CD4-positive, CD25-positive, alpha-beta regulatory T cell (primary cell): ENCODE measurements at regions not wholly inside any gene's neighbourhood (a gene's known extent, or its start where the extent isn't known, plus 50 kb on each side); places are given as distances from the start of the nearest gene placed in this dataset.

Source experiments
- ATAC-seq, 2 donors: fragments of 150-1000 bp; cut with Tn5 transposase; one replicate each; pipeline ENCODE4 v1.10.0; 2021; ENCODE audit warnings: low read depth in 2 of 2, moderate number of reproducible peaks in 2 of 2, moderate library complexity in 1 of 2
- DNase-seq, 3 donors: peaks; one replicate each; pipeline versions ENCODE4 v3.0.0 to v3.0.0-alpha.2; 2012 to 2022; ENCODE audit warnings: mixed read lengths in 1 of 3
- H3K27ac ChIP-seq: one replicate; pipeline ENCODE4 v1.7.0; 2013; ENCODE audit warnings: mild to moderate bottlenecking, low read length; ENCODE audit not compliant: insufficient read depth, poor library complexity, severe bottlenecking
- H3K27me3 ChIP-seq: one replicate; pipeline ENCODE4 v1.7.0; 2013; ENCODE audit warnings: low read length; ENCODE audit not compliant: control insufficient read depth, insufficient read depth
- H3K36me3 ChIP-seq: one replicate; pipeline ENCODE4 v1.7.0; 2013; ENCODE audit warnings: mild to moderate bottlenecking, low read length, moderate library complexity; ENCODE audit not compliant: control insufficient read depth, insufficient read depth
- H3K4me1 ChIP-seq: 2 replicates; pipeline ENCODE4 v1.7.0; 2013; ENCODE audit warnings: mild to moderate bottlenecking, low read length; ENCODE audit not compliant: insufficient read depth, control insufficient read depth, poor library complexity, severe bottlenecking
- H3K4me3 ChIP-seq: one replicate; pipeline ENCODE4 v1.7.0; 2013; ENCODE audit warnings: low read depth, mild to moderate bottlenecking, low read length, moderate library complexity
- H3K9me3 ChIP-seq, 2 experiments: 1 replicate in 1 of 2; 2 replicates in 1 of 2; pipeline ENCODE4 v1.7.0; 2013; ENCODE audit warnings: low read length in 2 of 2, mild to moderate bottlenecking in 1 of 2, moderate library complexity in 1 of 2; ENCODE audit not compliant: control insufficient read depth in 2 of 2
- H3K27ac Mint-ChIP-seq, 3 donors: one replicate each; pipeline ENCODE4 v1.8.0; 2020 to 2022; ENCODE audit warnings: mild to moderate bottlenecking in 3 of 3, mixed read lengths in 3 of 3, moderate library complexity in 2 of 3
- H3K27me3 Mint-ChIP-seq: one replicate; pipeline ENCODE4 v1.8.0; 2022; ENCODE audit warnings: mild to moderate bottlenecking, mixed read lengths
- H3K36me3 Mint-ChIP-seq: one replicate; pipeline ENCODE4 v1.8.0; 2020; ENCODE audit warnings: mixed read lengths
- H3K4me1 Mint-ChIP-seq, 4 donors: one replicate each; pipeline ENCODE4 v1.8.0; 2020 to 2022; ENCODE audit warnings: mixed read lengths in 4 of 4, mild to moderate bottlenecking in 1 of 4
- H3K4me3 Mint-ChIP-seq, 4 donors: one replicate each; pipeline ENCODE4 v1.8.0; 2020 to 2022; ENCODE audit warnings: mild to moderate bottlenecking in 4 of 4, mixed read lengths in 4 of 4, moderate library complexity in 3 of 4
- H3K9me3 Mint-ChIP-seq, 7 donors: one replicate each; pipeline ENCODE4 v1.8.0; 2020 to 2022; ENCODE audit warnings: mixed read lengths in 7 of 7, mild to moderate bottlenecking in 3 of 7, moderate library complexity in 2 of 7

DNA sequence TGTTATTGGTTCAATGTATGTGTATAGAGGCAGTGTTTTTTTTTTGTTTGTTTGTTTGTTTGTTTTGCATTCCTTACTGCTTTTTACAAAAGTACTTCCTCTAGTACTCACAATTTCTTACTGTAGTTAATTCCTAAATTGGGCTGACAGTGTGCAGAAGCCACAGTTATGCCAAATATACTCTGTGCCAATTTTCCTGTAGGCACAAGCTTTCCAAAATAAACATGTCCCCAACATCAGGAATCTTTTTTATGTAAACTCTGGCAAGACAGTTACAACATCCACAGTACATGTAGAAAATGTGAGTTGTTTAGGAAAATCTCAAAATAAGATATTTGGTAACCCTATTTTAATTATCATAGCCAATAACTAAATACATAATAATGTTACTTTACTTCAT lies 161.6 kb upstream of the TSLP start:
- Mint-ChIP-seq H3K4me3 (no peak overlapping the region), H3K4me1 (no peaks in the 10 kb centered on the region), H3K9me3 (peaks cover 0 to 4% (median 2%) of the 10 kb centered on the region in 7 donors), H3K36me3 (no peaks in the 10 kb centered on the region), H3K27me3 (no peaks in the 10 kb centered on the region), H3K27ac (no peak overlapping the region)
- H3K9me3 ChIP-seq = no peaks in the 10 kb centered on the region
- ATAC-seq (no peak), DNase-seq (no peak)
- no peak overlapping the region for H3K4me3 ChIP-seq
- no peaks in the 10 kb centered on the region for H3K27me3 ChIP-seq
- H3K4me1 ChIP-seq = no peaks in the 10 kb centered on the region
- no peaks in the 10 kb centered on the region for H3K36me3 ChIP-seq
- H3K27ac ChIP-seq = no peak overlapping the region

DNA sequence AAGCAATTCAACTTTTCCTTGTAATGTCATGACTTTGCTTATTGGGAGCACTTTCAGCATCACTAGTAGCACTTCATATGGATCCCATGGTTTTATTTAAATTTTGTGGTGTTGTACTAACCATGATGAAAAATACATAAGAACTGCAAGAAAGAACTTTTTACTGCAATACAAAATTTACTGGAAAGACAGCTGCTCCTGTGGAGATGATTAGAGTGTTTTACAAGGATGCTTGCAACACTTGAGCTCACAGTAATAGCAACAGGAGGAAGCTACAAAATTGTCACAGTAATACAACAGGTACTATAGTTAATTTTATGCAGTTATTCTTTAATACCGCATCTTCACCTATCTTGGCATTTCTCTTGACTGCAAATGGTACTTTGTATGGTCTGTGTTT lies 158.3 kb upstream of the TSLP start:
- peaks cover 2% of the 10 kb centered on the region for H3K27me3 ChIP-seq
- ATAC-seq = no peak

DNA sequence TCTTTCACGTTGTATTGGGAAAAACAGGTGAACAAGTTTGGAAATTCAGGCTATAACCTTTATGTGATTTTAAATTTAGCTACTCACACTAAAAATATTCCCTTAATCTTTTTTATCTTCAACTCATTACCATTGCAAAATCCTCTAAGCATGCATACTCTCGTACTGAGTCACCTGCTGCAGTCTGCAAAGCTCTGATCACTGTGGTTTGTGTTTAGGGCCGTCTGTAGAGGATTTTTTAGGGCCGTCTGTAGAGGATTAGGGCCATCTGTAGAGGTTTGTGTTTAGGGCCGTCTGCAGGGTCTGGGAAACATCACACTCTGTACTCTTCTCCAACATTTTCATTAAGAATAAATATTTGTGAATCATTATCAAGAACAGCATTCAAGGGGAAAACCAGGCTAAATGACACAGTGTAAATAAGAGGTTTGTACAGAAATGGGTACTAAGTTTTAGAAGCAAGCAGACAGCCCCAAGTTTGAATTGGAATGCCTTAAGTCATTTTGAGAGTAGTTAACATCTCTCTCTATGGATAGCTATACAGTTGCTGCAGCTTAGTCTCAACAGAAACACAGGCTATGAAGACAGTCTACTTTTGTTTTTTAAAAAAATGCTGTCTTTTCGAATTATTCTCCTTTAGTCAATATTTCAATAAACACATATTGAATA lies 155.0 kb upstream of the TSLP start:
- Histone ChIP-seq H3K27ac (no peak overlapping the region), H3K36me3 (no peaks in the 10 kb centered on the region), H3K4me3 (no peak overlapping the region), H3K4me1 (no peaks in the 10 kb centered on the region), H3K27me3 (peaks cover 2% of the 10 kb centered on the region), H3K9me3 (no peaks in the 10 kb centered on the region)
- Mint-ChIP-seq H3K27me3 (no peaks in the 10 kb centered on the region), H3K27ac (no peak overlapping the region), H3K4me3 (no peak overlapping the region), H3K4me1 (no peaks in the 10 kb centered on the region), H3K9me3 (peaks cover 0 to 3% (median 0%) of the 10 kb centered on the region in 7 donors), H3K36me3 (no peaks in the 10 kb centered on the region)
- DNase-seq = no peak
- ATAC-seq = no peak

More for the DNA sequence above, 158.3 kb upstream of the TSLP start:
- Histone ChIP-seq H3K4me1 (no peaks in the 10 kb centered on the region), H3K36me3 (no peaks in the 10 kb centered on the region), H3K4me3 (no peak overlapping the region), H3K27ac (no peak overlapping the region), H3K9me3 (no peaks in the 10 kb centered on the region)
- Mint-ChIP-seq H3K9me3 (peaks cover 0 to 3% (median 0%) of the 10 kb centered on the region in 7 donors), H3K36me3 (no peaks in the 10 kb centered on the region), H3K27ac (no peak overlapping the region), H3K27me3 (no peaks in the 10 kb centered on the region), H3K4me3 (no peak overlapping the region), H3K4me1 (no peaks in the 10 kb centered on the region)
- no peak for DNase-seq

GRCh38 chr5:110917161-110917875 lies 154.2 kb upstream of the TSLP start:
- no peak overlapping the region for H3K27ac Mint-ChIP-seq
- H3K36me3 Mint-ChIP-seq = no peaks in the 10 kb centered on the region
- no peak for DNase-seq
- ATAC-seq = no peak
- no peaks in the 10 kb centered on the region for H3K9me3 ChIP-seq
- peaks cover 0 to 3% (median 0%) of the 10 kb centered on the region in 7 donors for H3K9me3 Mint-ChIP-seq
- H3K27ac ChIP-seq = no peak overlapping the region
- H3K4me3 Mint-ChIP-seq = no peak overlapping the region
- H3K4me1 ChIP-seq = no peaks in the 10 kb centered on the region
- H3K27me3 Mint-ChIP-seq = peaks cover 4% of the 10 kb centered on the region
- H3K4me3 ChIP-seq = no peak overlapping the region
- no peaks in the 10 kb centered on the region for H3K36me3 ChIP-seq
- H3K27me3 ChIP-seq = peaks cover 2% of the 10 kb centered on the region
- H3K4me1 Mint-ChIP-seq = no peaks in the 10 kb centered on the region

DNA sequence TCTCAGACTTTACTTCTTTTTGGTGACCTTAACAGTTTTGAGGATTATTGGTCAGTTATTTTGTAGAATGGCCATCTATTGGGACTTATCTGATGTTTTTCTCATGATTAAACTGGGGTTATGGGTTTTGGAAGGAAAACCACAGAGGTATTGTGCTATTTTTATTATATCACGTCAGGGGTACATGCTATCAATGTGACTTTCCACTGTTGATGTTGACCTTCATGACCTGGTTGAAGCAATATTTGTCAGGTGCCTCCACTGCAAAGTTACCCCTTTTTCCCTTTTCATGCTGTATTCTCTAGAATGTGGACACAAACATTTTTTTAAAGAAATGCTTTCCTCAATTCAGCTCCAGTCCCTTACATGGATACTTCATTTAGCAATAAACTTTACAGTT lies 152.8 kb upstream of the TSLP start:
- Mint-ChIP-seq H3K4me1 (no peaks in the 10 kb centered on the region), H3K4me3 (no peak overlapping the region), H3K36me3 (no peaks in the 10 kb centered on the region), H3K27ac (no peak overlapping the region), H3K9me3 (peaks cover 0 to 3% (median 0%) of the 10 kb centered on the region in 7 donors), H3K27me3 (peaks cover 4% of the 10 kb centered on the region)
- no peak for ATAC-seq
- DNase-seq = no peak
- Histone ChIP-seq H3K4me3 (no peak overlapping the region), H3K36me3 (no peaks in the 10 kb centered on the region), H3K4me1 (no peaks in the 10 kb centered on the region), H3K27ac (no peak overlapping the region), H3K9me3 (no peaks in the 10 kb centered on the region), H3K27me3 (peaks cover 2% of the 10 kb centered on the region)

DNA sequence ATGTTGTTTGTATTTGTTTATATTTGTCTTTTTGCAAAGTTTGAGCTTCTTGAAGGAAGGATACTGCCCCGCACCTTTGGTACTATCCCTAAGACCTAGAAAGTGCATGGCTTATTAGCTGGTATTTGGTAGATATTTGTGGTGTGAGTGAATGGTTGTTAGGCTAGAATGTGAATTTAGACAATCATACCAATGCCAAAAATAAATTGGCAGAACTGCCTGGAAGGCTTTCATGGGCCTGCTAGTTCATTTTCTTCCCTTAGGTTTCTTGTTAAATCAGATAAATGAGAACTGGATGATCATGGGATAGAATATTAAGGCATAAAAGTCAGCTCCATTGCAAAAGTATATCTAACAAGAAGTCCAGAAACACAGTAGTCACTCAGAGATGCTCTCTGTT lies 147.5 kb upstream of the TSLP start:
- no peaks in the 10 kb centered on the region for H3K4me1 Mint-ChIP-seq
- H3K27ac Mint-ChIP-seq = no peak overlapping the region
- no peaks in the 10 kb centered on the region for H3K4me1 ChIP-seq
- H3K4me3 Mint-ChIP-seq = no peak overlapping the region
- peaks cover 4% of the 10 kb centered on the region for H3K27me3 Mint-ChIP-seq
- no peaks in the 10 kb centered on the region for H3K9me3 ChIP-seq
- H3K27me3 ChIP-seq = peaks cover 1% of the 10 kb centered on the region
- DNase-seq = no peak
- peaks cover 0 to 3% (median 0%) of the 10 kb centered on the region in 7 donors for H3K9me3 Mint-ChIP-seq
- no peak overlapping the region for H3K27ac ChIP-seq
- H3K36me3 Mint-ChIP-seq = no peaks in the 10 kb centered on the region
- no peaks in the 10 kb centered on the region for H3K36me3 ChIP-seq
- no peak overlapping the region for H3K4me3 ChIP-seq
- ATAC-seq = no peak

GRCh38 chr5:110925398-110925797 lies 146.1 kb upstream of the TSLP start:
- H3K4me1 ChIP-seq = no peaks in the 10 kb centered on the region
- DNase-seq (no peak), ATAC-seq (no peak)
- Mint-ChIP-seq H3K27ac (no peak overlapping the region), H3K4me3 (no peak overlapping the region), H3K36me3 (no peaks in the 10 kb centered on the region), H3K4me1 (no peaks in the 10 kb centered on the region), H3K27me3 (peaks cover 4% of the 10 kb centered on the region), H3K9me3 (peaks cover 0 to 4% (median 0%) of the 10 kb centered on the region in 7 donors)
- H3K27me3 ChIP-seq = peaks cover 1% of the 10 kb centered on the region
- no peak overlapping the region for H3K27ac ChIP-seq
- H3K9me3 ChIP-seq = no peaks in the 10 kb centered on the region
- no peaks in the 10 kb centered on the region for H3K36me3 ChIP-seq
- H3K4me3 ChIP-seq = no peak overlapping the region

DNA sequence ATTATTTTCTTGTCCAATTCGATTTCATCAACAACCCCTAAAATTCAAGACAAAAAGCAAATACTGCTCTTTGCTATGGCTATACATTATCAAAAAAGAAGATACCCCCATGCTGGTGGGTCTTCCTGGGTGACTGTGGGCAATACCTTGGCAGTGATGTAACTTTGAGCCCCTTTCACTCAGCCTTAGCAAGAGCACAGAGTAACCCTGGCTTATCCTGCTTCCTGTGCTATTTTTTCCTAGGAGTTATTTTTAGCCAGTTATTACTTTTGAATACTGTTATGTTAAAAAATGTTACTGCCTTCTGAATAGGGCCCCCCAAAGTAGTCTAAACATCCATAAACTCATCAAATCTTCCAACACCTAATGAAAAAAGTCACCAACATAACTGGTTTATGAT lies 145.6 kb upstream of the TSLP start:
- H3K36me3 ChIP-seq = no peaks in the 10 kb centered on the region

More for the DNA sequence above, 145.6 kb upstream of the TSLP start:
- H3K27ac Mint-ChIP-seq = no peak overlapping the region
- H3K27me3 ChIP-seq = peaks cover 1% of the 10 kb centered on the region
- H3K4me3 ChIP-seq = no peak overlapping the region
- H3K4me3 Mint-ChIP-seq = no peak overlapping the region
- no peaks in the 10 kb centered on the region for H3K4me1 Mint-ChIP-seq
- no peak for DNase-seq
- ATAC-seq = no peak
- H3K9me3 ChIP-seq = no peaks in the 10 kb centered on the region
- no peaks in the 10 kb centered on the region for H3K36me3 Mint-ChIP-seq
- no peak overlapping the region for H3K27ac ChIP-seq
- H3K27me3 Mint-ChIP-seq = peaks cover 4% of the 10 kb centered on the region
- H3K9me3 Mint-ChIP-seq = peaks cover 0 to 4% (median 0%) of the 10 kb centered on the region in 7 donors
- no peaks in the 10 kb centered on the region for H3K4me1 ChIP-seq
